ENCODE measurements at regions not wholly inside any gene's neighbourhood (a gene's known extent, or its start where the extent isn't known, plus 50 kb on each side); places are given as distances from the start of the nearest gene placed in this dataset.

- H3K9me3 ChIP-seq: peaks cover 2% of the 10 kb centered on the region
- H3K36me3 ChIP-seq: no peaks in the 10 kb centered on the region
- TF ChIP-seq, protein P1, sequence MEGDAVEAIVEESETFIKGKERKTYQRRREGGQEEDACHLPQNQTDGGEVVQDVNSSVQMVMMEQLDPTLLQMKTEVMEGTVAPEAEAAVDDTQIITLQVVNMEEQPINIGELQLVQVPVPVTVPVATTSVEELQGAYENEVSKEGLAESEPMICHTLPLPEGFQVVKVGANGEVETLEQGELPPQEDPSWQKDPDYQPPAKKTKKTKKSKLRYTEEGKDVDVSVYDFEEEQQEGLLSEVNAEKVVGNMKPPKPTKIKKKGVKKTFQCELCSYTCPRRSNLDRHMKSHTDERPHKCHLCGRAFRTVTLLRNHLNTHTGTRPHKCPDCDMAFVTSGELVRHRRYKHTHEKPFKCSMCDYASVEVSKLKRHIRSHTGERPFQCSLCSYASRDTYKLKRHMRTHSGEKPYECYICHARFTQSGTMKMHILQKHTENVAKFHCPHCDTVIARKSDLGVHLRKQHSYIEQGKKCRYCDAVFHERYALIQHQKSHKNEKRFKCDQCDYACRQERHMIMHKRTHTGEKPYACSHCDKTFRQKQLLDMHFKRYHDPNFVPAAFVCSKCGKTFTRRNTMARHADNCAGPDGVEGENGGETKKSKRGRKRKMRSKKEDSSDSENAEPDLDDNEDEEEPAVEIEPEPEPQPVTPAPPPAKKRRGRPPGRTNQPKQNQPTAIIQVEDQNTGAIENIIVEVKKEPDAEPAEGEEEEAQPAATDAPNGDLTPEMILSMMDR (IDR thresholded peaks at IDR 0.05): no peak
- no peaks in the 10 kb centered on the region for H3K4me1 ChIP-seq
- DNase-seq (no peak), ATAC-seq (no peak)
- no peak overlapping the region for H3K4me3 ChIP-seq
- intact Hi-C loops (cut with DNase I): no loop called here
- H3K27ac ChIP-seq: no peak overlapping the region
- H3K27me3 ChIP-seq (ENCODE audit: low read depth): no peaks in the 10 kb centered on the region
These were observed 506.3 kb downstream of the TYW1 start for GRCh38 chr7:67502929-67503328.

- Histone ChIP-seq H3K36me3 (no peaks in the 10 kb centered on the region), H3K27me3 (ENCODE audit: low read depth) (no peaks in the 10 kb centered on the region), H3K4me1 (no peaks in the 10 kb centered on the region), H3K4me3 (no peak overlapping the region), H3K9me3 (no peaks in the 10 kb centered on the region), H3K27ac (no peak overlapping the region)
- ATAC-seq: no peak
- DNase-seq: no peak
- intact Hi-C loops (cut with DNase I): no loop called here
- TF ChIP-seq, protein P1 (IDR thresholded peaks at IDR 0.05): no peak
These were observed 508.8 kb downstream of the TYW1 start for GRCh38 chr7:67505449-67505848.

GRCh38 chr7:67512481-67512880 lies 515.8 kb downstream of the TYW1 start:
- Histone ChIP-seq H3K4me3 (no peak overlapping the region), H3K27ac (no peak overlapping the region), H3K9me3 (no peaks in the 10 kb centered on the region), H3K4me1 (no peaks in the 10 kb centered on the region), H3K36me3 (no peaks in the 10 kb centered on the region), H3K27me3 (ENCODE audit: low read depth) (no peaks in the 10 kb centered on the region)
- intact Hi-C loops (cut with DNase I): no loop called here
- DNase-seq (no peak), ATAC-seq (no peak)
- TF ChIP-seq, protein P1 (IDR thresholded peaks at IDR 0.05): no peak

GRCh38 chr7:67518580-67518979 lies 521.9 kb downstream of the TYW1 start:
- Histone ChIP-seq H3K36me3 (no peaks in the 10 kb centered on the region), H3K27ac (no peak overlapping the region), H3K4me3 (no peak overlapping the region), H3K4me1 (no peaks in the 10 kb centered on the region), H3K27me3 (ENCODE audit: low read depth) (no peaks in the 10 kb centered on the region), H3K9me3 (no peaks in the 10 kb centered on the region)
- peak in 1 of 2 donors; percentile 43 for ATAC-seq
- TF ChIP-seq, protein P1 (IDR thresholded peaks at IDR 0.05): no peak
- intact Hi-C loops (cut with DNase I): no loop called here
- DNase-seq: no peak

GRCh38 chr7:67519171-67519570 lies 522.5 kb downstream of the TYW1 start:
- DNase-seq (no peak), ATAC-seq (no peak)
- TF ChIP-seq, protein P1 (IDR thresholded peaks at IDR 0.05): no peak
- no peaks in the 10 kb centered on the region for H3K36me3 ChIP-seq
- H3K27ac ChIP-seq: no peak overlapping the region
- no peak overlapping the region for H3K4me3 ChIP-seq
- H3K4me1 ChIP-seq: no peaks in the 10 kb centered on the region
- H3K27me3 ChIP-seq (ENCODE audit: low read depth): no peaks in the 10 kb centered on the region
- intact Hi-C loops (cut with DNase I): no loop called here
- no peaks in the 10 kb centered on the region for H3K9me3 ChIP-seq

- no peaks in the 10 kb centered on the region for H3K4me1 ChIP-seq
- intact Hi-C loops (cut with DNase I): no loop called here
- H3K4me3 ChIP-seq: no peak overlapping the region
- DNase-seq: no peak
- ATAC-seq: no peak
- no peaks in the 10 kb centered on the region for H3K9me3 ChIP-seq
- TF ChIP-seq, protein P1 (IDR thresholded peaks at IDR 0.05): no peak
- no peaks in the 10 kb centered on the region for H3K36me3 ChIP-seq
- no peak overlapping the region for H3K27ac ChIP-seq
- no peaks in the 10 kb centered on the region for H3K27me3 ChIP-seq (ENCODE audit: low read depth)
These were observed 525.9 kb downstream of the TYW1 start for GRCh38 chr7:67522504-67522903.

Data from lower lobe of right lung (tissue), 2 donors.